Tibial nerve (tissue), 4 donors: ENCODE measurements at regions not wholly inside any gene's neighbourhood (a gene's known extent, or its start where the extent isn't known, plus 50 kb on each side); places are given as distances from the start of the nearest gene placed in this dataset.

Experiments used
- DNase-seq, 2 donors: peaks; one replicate each; pipeline ENCODE4 v3.0.0-alpha.2; 2019; ENCODE audit warnings: low spot score in 2 of 2
- H3K27ac ChIP-seq, 4 donors: fragments of 200-600 bp; sonication (generic) in 3 of 4; one replicate each; pipeline ENCODE4 v1.5.1; 2017 to 2019; ENCODE audit warnings: mild to moderate bottlenecking in 1 of 4
- H3K27me3 ChIP-seq, 2 donors: fragments of 200-600 bp; sonication (generic) in 1 of 2; one replicate each; pipeline versions ENCODE4 v1.5.1 to v1.6.0; 2017 to 2019
- H3K36me3 ChIP-seq, 3 donors: fragments of 200-600 bp; sonication (generic); one replicate each; pipeline ENCODE4 v1.5.1; 2018 to 2019
- H3K4me1 ChIP-seq, 4 donors: fragments of 200-600 bp; sonication (generic) in 3 of 4; one replicate each; pipeline ENCODE4 v1.5.1; 2017 to 2019
- H3K4me3 ChIP-seq, 4 donors: fragments of 200-600 bp; sonication (generic) in 3 of 4; one replicate each; pipeline ENCODE4 v1.5.1; 2017 to 2019; ENCODE audit warnings: mild to moderate bottlenecking in 1 of 4, moderate library complexity in 1 of 4
- H3K9me3 ChIP-seq, 4 donors: fragments of 200-600 bp; sonication (generic) in 3 of 4; one replicate each; pipeline ENCODE4 v1.5.1; 2017 to 2019
- EP300 ChIP-seq, 2 donors: sonication (generic); formaldehyde crosslinking; IDR thresholded peaks; one replicate each; pipeline ENCODE4 v1.6.1; 2017; ENCODE audit warnings: antibody characterized with exemption in 2 of 2, mild to moderate bottlenecking in 1 of 2
- POLR2A ChIP-seq, 2 donors: fragments of 450-650 bp; IDR thresholded peaks; one replicate each; pipeline ENCODE4 v1.6.1; 2017; ENCODE audit warnings: antibody characterized with exemption in 2 of 2, mild to moderate bottlenecking in 2 of 2, moderate library complexity in 2 of 2
- WGBS, 2 donors: methylation state at CpG; one replicate each; pipeline ENCODE4 v1.1.5; 2018; 5-methylcytosine and 5-hydroxymethylcytosine counted together
- TF ChIP-seq, protein P1 (sequence below), 5 experiments: fragments of 200-600 bp in 3 of 5; fragments of 450-650 bp in 2 of 5; sonication (generic) in 3 of 5; IDR thresholded peaks; one replicate each; pipeline ENCODE4 v1.5.1; 2016 to 2019; ENCODE audit warnings: antibody characterized with exemption in 5 of 5, mild to moderate bottlenecking in 3 of 5, moderate library complexity in 2 of 5

DNA sequence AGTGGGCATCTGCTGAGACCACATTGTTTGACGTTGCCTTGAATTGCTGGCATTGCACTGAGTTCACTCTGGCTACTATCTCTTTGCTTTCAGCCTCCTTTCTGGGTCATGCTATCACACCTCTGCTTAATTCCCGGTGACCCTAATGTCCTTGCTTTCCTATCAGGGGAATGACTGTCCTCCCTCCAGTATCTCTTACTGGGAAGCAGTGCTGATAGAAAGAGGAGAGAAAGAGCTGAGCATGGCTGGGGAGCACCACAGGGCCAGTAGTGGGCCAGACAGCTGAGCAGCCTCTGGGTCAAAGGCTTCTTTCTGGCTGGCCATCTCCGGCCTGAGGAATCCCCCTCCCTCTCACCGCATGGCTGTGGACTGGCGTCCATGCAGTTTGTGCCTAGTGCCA, 428.7 kb downstream of the INHBA start:
- no peaks in the 10 kb centered on the region for H3K27me3 ChIP-seq
- DNase-seq: no peak
- H3K4me1 ChIP-seq: no peaks in the 10 kb centered on the region
- H3K9me3 ChIP-seq: no peaks in the 10 kb centered on the region
- WGBS, 2 donors: 82 to 87% methylated on average over 4 to 5 of the region's 5 CpGs
- H3K27ac ChIP-seq: no peak overlapping the region
- H3K4me3 ChIP-seq: no peak overlapping the region
- TF ChIP-seq EP300 (IDR thresholded peaks at IDR 0.05): no peak
- TF ChIP-seq, protein P1, sequence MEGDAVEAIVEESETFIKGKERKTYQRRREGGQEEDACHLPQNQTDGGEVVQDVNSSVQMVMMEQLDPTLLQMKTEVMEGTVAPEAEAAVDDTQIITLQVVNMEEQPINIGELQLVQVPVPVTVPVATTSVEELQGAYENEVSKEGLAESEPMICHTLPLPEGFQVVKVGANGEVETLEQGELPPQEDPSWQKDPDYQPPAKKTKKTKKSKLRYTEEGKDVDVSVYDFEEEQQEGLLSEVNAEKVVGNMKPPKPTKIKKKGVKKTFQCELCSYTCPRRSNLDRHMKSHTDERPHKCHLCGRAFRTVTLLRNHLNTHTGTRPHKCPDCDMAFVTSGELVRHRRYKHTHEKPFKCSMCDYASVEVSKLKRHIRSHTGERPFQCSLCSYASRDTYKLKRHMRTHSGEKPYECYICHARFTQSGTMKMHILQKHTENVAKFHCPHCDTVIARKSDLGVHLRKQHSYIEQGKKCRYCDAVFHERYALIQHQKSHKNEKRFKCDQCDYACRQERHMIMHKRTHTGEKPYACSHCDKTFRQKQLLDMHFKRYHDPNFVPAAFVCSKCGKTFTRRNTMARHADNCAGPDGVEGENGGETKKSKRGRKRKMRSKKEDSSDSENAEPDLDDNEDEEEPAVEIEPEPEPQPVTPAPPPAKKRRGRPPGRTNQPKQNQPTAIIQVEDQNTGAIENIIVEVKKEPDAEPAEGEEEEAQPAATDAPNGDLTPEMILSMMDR (IDR thresholded peaks at IDR 0.05): no peak
- no peak for TF ChIP-seq POLR2A (IDR thresholded peaks at IDR 0.05)
- H3K36me3 ChIP-seq: no peaks in the 10 kb centered on the region

DNA sequence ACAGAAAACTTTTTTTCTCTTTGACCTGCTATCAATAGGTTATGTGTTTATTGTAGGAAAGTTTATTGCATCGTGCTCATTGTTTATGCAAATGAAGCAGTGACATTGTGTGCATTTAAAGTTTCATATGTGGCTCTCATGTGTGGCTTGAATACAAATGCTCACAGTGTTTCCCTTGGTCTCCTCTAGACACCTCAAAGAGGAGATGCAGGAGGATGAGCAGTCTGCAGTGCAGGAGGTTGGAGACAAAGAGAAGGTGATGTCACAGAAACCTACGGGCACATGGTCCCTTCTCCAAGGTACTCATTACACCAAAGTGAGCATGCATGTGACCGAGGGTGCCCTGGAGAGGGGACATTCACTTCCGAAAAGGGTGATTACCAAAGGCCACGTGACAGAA, 430.2 kb downstream of the INHBA start:
- Histone ChIP-seq H3K4me1 (no peaks in the 10 kb centered on the region), H3K4me3 (no peak overlapping the region), H3K27ac (no peak overlapping the region), H3K9me3 (no peaks in the 10 kb centered on the region), H3K36me3 (no peaks in the 10 kb centered on the region), H3K27me3 (no peaks in the 10 kb centered on the region)
- TF ChIP-seq, protein P1 (IDR thresholded peaks at IDR 0.05): no peak
- TF ChIP-seq EP300 (IDR thresholded peaks at IDR 0.05): no peak
- TF ChIP-seq POLR2A (IDR thresholded peaks at IDR 0.05): no peak
- WGBS, 2 donors: 89% methylated on average over 5 of the region's 5 CpGs
- no peak for DNase-seq

DNA sequence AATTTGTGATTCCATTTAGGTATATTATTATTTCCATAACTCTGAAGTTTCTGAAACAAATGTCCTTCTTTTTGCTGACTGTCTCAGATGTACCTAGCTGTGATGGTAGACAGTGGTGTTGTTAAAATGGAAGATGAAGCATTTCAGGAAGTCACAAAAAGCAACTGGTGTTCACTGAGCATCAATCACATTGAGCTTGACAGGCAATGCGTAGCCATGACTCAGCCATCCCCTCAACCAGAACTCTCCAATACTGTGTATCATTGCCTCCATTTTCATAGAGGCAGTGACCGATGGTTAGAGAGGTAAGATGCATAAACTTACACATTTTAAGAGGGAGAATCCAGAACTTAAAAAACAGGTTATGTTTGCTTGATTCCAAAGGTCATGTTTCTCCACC, 434.0 kb downstream of the INHBA start:
- H3K4me1 ChIP-seq: no peaks in the 10 kb centered on the region
- DNase-seq: no peak
- WGBS, 2 donors: 91 to 97% methylated on average over 2 of the region's 2 CpGs
- TF ChIP-seq, protein P1 (IDR thresholded peaks at IDR 0.05): no peak
- TF ChIP-seq POLR2A (IDR thresholded peaks at IDR 0.05) (no peak), EP300 (IDR thresholded peaks at IDR 0.05) (no peak)
- no peaks in the 10 kb centered on the region for H3K27me3 ChIP-seq
- no peaks in the 10 kb centered on the region for H3K9me3 ChIP-seq
- no peak overlapping the region for H3K4me3 ChIP-seq
- H3K27ac ChIP-seq: no peak overlapping the region
- H3K36me3 ChIP-seq: no peaks in the 10 kb centered on the region

DNA sequence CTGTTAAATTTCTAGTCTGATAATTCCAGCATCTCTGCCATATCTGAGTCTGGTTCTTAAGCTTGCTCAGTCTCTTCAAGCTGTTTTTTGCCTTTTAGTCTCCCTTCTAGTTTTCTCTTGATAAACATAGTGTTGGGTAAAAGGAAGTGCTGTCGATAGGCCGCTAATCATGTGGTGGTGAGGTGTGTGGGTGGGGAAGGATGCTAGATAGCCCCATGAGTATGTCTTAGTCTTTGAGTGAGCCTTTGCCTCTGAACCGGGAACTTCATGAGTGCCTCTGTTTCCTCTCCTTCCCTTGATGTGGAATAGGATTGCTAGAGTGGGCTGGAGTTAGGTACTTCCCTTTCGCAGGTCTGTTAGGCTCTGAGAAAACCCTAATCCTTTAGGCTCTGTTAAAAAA, 441.8 kb downstream of the INHBA start:
- no peak for DNase-seq

DNA sequence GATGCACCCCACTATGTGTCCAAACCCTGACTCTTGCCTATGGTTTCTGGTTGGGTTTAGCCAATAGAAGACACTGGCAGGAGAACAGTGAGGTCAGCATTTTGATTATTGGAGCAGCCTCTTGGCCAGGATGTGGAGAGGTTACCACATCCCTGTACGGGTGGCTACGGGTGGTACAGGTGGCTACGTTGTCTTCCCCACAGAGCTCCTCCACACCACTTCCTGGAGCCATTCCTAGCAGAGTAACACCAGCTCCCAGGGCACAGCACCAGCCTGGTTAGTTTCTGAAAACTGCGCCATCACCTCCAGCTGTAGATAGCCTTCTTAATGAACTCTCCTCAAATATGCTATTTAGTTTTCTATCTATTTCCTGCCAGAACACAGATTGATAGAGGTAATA, 445.2 kb downstream of the INHBA start:
- TF ChIP-seq, protein P1 (IDR thresholded peaks at IDR 0.05): no peak
- Histone ChIP-seq H3K27ac (no peak overlapping the region), H3K4me1 (no peaks in the 10 kb centered on the region), H3K36me3 (no peaks in the 10 kb centered on the region), H3K9me3 (no peaks in the 10 kb centered on the region), H3K4me3 (no peak overlapping the region), H3K27me3 (no peaks in the 10 kb centered on the region)
- 85 to 91% methylated on average over 4 of the region's 4 CpGs for WGBS, 2 donors
- no peak for DNase-seq

More for the DNA sequence above, 441.8 kb downstream of the INHBA start:
- TF ChIP-seq POLR2A (IDR thresholded peaks at IDR 0.05) (no peak), EP300 (IDR thresholded peaks at IDR 0.05) (no peak)
- TF ChIP-seq, protein P1 (IDR thresholded peaks at IDR 0.05): no peak
- no peak overlapping the region for H3K27ac ChIP-seq
- no peaks in the 10 kb centered on the region for H3K27me3 ChIP-seq
- 59 to 62% methylated on average over 4 of the region's 4 CpGs for WGBS, 2 donors
- no peaks in the 10 kb centered on the region for H3K4me1 ChIP-seq
- no peak overlapping the region for H3K4me3 ChIP-seq
- H3K9me3 ChIP-seq: no peaks in the 10 kb centered on the region
- H3K36me3 ChIP-seq: no peaks in the 10 kb centered on the region
